PC-9 (cell line): ENCODE measurements at regions not wholly inside any gene's neighbourhood (a gene's known extent, or its start where the extent isn't known, plus 50 kb on each side); places are given as distances from the start of the nearest gene placed in this dataset.

Experiments used
- BruUV-seq: library from RNA; stranded (reverse); fragments of 400-500 nt; replicated peaks from 2 replicates; lab custom pipeline; 2021; lab: Mats Ljungman, UMichigan
- CTCF ChIA-PET: fragments of 300-600 bp; sonication (Branson Sonifier 250); formaldehyde crosslinking; loops from one replicate; lab custom pipeline; 2022; ENCODE audit warnings: antibody characterized with exemption; lab: Charles Lee
- POLR2A ChIA-PET: fragments of 300-600 bp; sonication (Branson Sonifier 250); formaldehyde crosslinking; loops from one replicate; lab custom pipeline; 2022; ENCODE audit warnings: antibody characterized with exemption; ENCODE audit not compliant: unreplicated experiment; lab: Charles Lee
- DNase-seq, 2 experiments: peaks; one replicate each; pipeline versions ENCODE4 v3.0.0 to v3.0.0-alpha.2; 2015 to 2022; ENCODE audit warnings: mixed read lengths in 1 of 2
- H2AFZ ChIP-seq: fragments of 200-600 bp; sonication (generic); 2 replicates; pipeline ENCODE4 v1.8.1; 2017; ENCODE audit warnings: antibody characterized with exemption
- H3F3A ChIP-seq: fragments of 200-600 bp; sonication (generic); 2 replicates; pipeline ENCODE4 v1.8.1; 2017; ENCODE audit warnings: antibody characterized with exemption, mild to moderate bottlenecking, low read depth; ENCODE audit not compliant: insufficient read depth
- H3K27ac ChIP-seq: fragments of 200-600 bp; sonication (generic); 2 replicates; pipeline ENCODE4 v1.6.1; 2016; ENCODE audit warnings: mixed run types
- H3K27me3 ChIP-seq: fragments of 200-600 bp; sonication (generic); 2 replicates; pipeline ENCODE4 v1.6.1; 2016; ENCODE audit warnings: low read depth, mixed run types; ENCODE audit not compliant: insufficient read depth
- H3K36me3 ChIP-seq: fragments of 200-600 bp; sonication (generic); 2 replicates; pipeline ENCODE4 v1.6.1; 2016; ENCODE audit warnings: low read depth, mixed run types
- H3K4me1 ChIP-seq: fragments of 200-600 bp; sonication (generic); replicated peaks from 2 replicates; pipeline ENCODE4 v1.6.1; 2016; ENCODE audit warnings: mixed run types; ENCODE audit not compliant: insufficient read depth
- H3K4me2 ChIP-seq: fragments of 200-600 bp; sonication (generic); 2 replicates; pipeline ENCODE4 v1.6.1; 2017; ENCODE audit warnings: mixed run types
- H3K4me3 ChIP-seq: fragments of 200-600 bp; sonication (generic); 2 replicates; pipeline ENCODE4 v1.6.1; 2016; ENCODE audit warnings: mixed run types
- H3K79me2 ChIP-seq: fragments of 200-600 bp; sonication (generic); 2 replicates; pipeline ENCODE4 v1.6.1; 2017; ENCODE audit warnings: low read depth, mixed run types
- H3K9me2 ChIP-seq: fragments of 200-600 bp; sonication (generic); 2 replicates; pipeline ENCODE4 v1.8.1; 2017; ENCODE audit warnings: mild to moderate bottlenecking; ENCODE audit not compliant: insufficient read depth
- H3K9me3 ChIP-seq: fragments of 200-600 bp; sonication (generic); 2 replicates; pipeline ENCODE4 v1.8.1; 2016; ENCODE audit warnings: low read depth; ENCODE audit not compliant: insufficient read depth
- H4K20me1 ChIP-seq: fragments of 200-600 bp; sonication (generic); 2 replicates; pipeline ENCODE4 v1.8.1; 2017; ENCODE audit not compliant: insufficient read depth
- EZH2 ChIP-seq: fragments of 200-600 bp; sonication (generic); IDR thresholded peaks from 2 replicates; pipeline ENCODE4 v1.8.0; 2017; ENCODE audit warnings: antibody characterized with exemption, low read depth
- intact Hi-C: fragments of 100-400 bp; cut with micrococcal nuclease; formaldehyde crosslinking; loops from one replicate; pipeline ENCODE4 v1.10.0; 2022; ENCODE audit not compliant: unreplicated experiment
- TF ChIP-seq, protein P1 (sequence below): fragments of 200-600 bp; sonication (generic); conservative IDR thresholded peaks from 2 replicates; pipeline ENCODE4 v1.6.1; 2017; ENCODE audit warnings: mixed run types, antibody characterized with exemption, mild to moderate bottlenecking, moderate library complexity

DNA sequence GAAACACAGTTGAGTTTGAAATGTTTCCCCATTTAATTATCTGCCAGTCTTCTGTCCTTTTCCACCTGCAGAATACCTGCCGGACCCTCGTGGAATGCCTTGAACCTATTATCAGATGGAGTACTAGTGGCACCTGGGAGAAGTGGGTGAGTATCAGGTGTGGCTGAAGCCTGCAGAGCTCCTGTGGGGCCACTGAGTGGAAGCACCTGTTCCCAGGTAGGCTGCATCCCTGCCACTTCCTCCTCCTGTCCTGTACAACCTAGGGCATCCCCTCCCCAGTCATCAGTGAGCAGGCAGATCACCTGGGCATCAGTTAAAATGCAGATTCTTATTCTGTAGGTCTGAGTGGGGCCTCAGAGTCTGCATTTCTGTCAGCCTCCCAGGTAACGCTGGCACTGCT, 80.8 kb upstream of the BZW1 start:
- H3K9me2 ChIP-seq: no peaks in the 10 kb centered on the region
- intact Hi-C loops: no loop called here
- POLR2A ChIA-PET: no interaction called here
- peaks cover 22% of the 10 kb centered on the region for H3K4me1 ChIP-seq
- H3K4me2 ChIP-seq: no peak overlapping the region
- no peak overlapping the region for H3K27ac ChIP-seq
- no peaks in the 10 kb centered on the region for H3K27me3 ChIP-seq
- H2AFZ ChIP-seq: no peak overlapping the region
- CTCF ChIA-PET: no interaction called here
- TF ChIP-seq, protein P1, sequence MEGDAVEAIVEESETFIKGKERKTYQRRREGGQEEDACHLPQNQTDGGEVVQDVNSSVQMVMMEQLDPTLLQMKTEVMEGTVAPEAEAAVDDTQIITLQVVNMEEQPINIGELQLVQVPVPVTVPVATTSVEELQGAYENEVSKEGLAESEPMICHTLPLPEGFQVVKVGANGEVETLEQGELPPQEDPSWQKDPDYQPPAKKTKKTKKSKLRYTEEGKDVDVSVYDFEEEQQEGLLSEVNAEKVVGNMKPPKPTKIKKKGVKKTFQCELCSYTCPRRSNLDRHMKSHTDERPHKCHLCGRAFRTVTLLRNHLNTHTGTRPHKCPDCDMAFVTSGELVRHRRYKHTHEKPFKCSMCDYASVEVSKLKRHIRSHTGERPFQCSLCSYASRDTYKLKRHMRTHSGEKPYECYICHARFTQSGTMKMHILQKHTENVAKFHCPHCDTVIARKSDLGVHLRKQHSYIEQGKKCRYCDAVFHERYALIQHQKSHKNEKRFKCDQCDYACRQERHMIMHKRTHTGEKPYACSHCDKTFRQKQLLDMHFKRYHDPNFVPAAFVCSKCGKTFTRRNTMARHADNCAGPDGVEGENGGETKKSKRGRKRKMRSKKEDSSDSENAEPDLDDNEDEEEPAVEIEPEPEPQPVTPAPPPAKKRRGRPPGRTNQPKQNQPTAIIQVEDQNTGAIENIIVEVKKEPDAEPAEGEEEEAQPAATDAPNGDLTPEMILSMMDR: no peak
- TF ChIP-seq EZH2: no peak
- H3F3A ChIP-seq: peaks cover 12% of the 10 kb centered on the region; the same call in 1 of the 2 replicates
- no peaks in the 10 kb centered on the region for H4K20me1 ChIP-seq
- no peak overlapping the region for H3K4me3 ChIP-seq
- no peaks in the 10 kb centered on the region for H3K79me2 ChIP-seq
- no TSS peak for BruUV-seq
- no peaks in the 10 kb centered on the region for H3K9me3 ChIP-seq
- DNase-seq: no peak
- H3K36me3 ChIP-seq: no peaks in the 10 kb centered on the region

DNA sequence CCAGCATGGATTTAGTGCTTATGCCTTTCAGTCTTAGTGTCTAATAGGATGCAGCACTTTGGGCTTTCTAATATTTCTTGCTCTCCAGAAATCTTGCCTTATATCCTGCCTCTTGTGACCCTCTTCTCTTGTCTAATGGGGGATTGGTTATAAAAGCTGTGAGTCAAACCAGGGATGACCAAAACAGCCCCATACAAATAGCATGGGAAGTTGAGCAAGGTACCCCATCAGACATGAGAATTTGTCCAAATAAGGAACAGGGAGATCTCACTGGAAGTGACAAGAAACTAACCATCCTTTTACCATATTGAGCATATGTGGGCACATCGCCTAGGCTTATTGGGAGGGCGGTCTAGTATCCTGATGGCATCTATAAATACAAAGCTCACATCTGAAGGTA, 78.8 kb upstream of the BZW1 start:
- Histone ChIP-seq H3K4me1 (peaks cover 22% of the 10 kb centered on the region), H3K9me3 (no peaks in the 10 kb centered on the region), H3F3A (peaks cover 12% of the 10 kb centered on the region; the same call in 1 of the 2 replicates), H3K4me3 (no peak overlapping the region), H2AFZ (no peak overlapping the region), H3K36me3 (no peaks in the 10 kb centered on the region), H3K27me3 (no peaks in the 10 kb centered on the region), H3K9me2 (no peaks in the 10 kb centered on the region), H4K20me1 (no peaks in the 10 kb centered on the region), H3K4me2 (no peak overlapping the region), H3K27ac (no peak overlapping the region), H3K79me2 (no peaks in the 10 kb centered on the region)
- no peak for DNase-seq
- POLR2A ChIA-PET: no interaction called here
- CTCF ChIA-PET: no interaction called here
- BruUV-seq: no TSS peak
- TF ChIP-seq, protein P1: no peak
- TF ChIP-seq EZH2: no peak
- intact Hi-C loops: no loop called here

DNA sequence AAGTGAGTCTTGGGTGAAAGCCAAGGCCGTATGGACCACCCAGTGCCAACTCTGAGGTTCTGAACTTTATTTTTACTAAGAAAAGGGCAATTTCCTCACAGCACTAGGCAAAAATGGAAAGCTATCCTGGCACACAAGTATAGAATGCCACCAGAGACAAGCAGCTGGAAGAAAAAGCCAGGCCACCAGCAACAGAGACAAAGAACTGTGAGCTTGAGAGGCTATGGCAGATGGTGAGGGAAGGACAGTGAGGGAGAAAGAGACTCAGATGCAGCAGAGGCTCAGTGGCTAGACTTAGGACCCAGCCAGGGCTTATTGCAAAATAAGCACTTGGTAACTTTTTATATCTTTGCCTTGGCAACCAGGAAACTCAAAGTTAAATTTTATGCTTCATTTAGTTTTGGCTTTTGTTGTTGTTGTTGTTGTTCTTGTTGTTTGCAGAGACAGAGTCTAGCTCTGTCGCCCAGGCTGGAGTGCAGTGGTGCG, 78.0 kb upstream of the BZW1 start:
- TF ChIP-seq, protein P1: no peak
- TF ChIP-seq EZH2: no peak
- no TSS peak for BruUV-seq
- Histone ChIP-seq H3K9me2 (no peaks in the 10 kb centered on the region), H3K27me3 (no peaks in the 10 kb centered on the region), H3K4me1 (peaks cover 14% of the 10 kb centered on the region), H3K79me2 (no peaks in the 10 kb centered on the region), H3K9me3 (no peaks in the 10 kb centered on the region), H3K27ac (no peak overlapping the region), H3K36me3 (no peaks in the 10 kb centered on the region), H3K4me2 (no peak overlapping the region), H3K4me3 (no peak overlapping the region), H2AFZ (no peak overlapping the region), H3F3A (peaks cover 12% of the 10 kb centered on the region; the same call in 1 of the 2 replicates), H4K20me1 (no peaks in the 10 kb centered on the region)
- intact Hi-C loops: no loop called here
- ChIA-PET CTCF (no interaction called here), POLR2A (no interaction called here)
- DNase-seq: no peak
